Cardiac muscle cell (in vitro differentiated cells and primary cell): ENCODE measurements at regions not wholly inside any gene's neighbourhood (a gene's known extent, or its start where the extent isn't known, plus 50 kb on each side); places are given as distances from the start of the nearest gene placed in this dataset.

Source experiments
- DNase-seq, 2 donors: peaks; one replicate each; pipeline versions ENCODE4 v3.0.0 to v3.0.0-alpha.2; 2010 to 2017; ENCODE audit warnings: low read depth in 1 of 2, low spot score in 1 of 2
- H3K27ac ChIP-seq: fragments of 200-600 bp; sonication (generic); 2 replicates; pipeline ENCODE4 v1.5.1; 2016
- H3K27me3 ChIP-seq: fragments of 200-600 bp; sonication (generic); 2 replicates; pipeline ENCODE4 v1.6.0; 2016; ENCODE audit warnings: control low read depth
- H3K36me3 ChIP-seq: fragments of 200-600 bp; sonication (generic); 2 replicates; pipeline ENCODE4 v1.5.1; 2016; ENCODE audit warnings: control low read depth
- H3K4me1 ChIP-seq: fragments of 200-600 bp; sonication (generic); 2 replicates; pipeline ENCODE4 v1.8.1; 2017; ENCODE audit warnings: low read depth, mild to moderate bottlenecking, mixed run types
- H3K4me3 ChIP-seq: fragments of 200-600 bp; sonication (generic); 2 replicates; pipeline ENCODE4 v1.5.1; 2016; ENCODE audit warnings: mild to moderate bottlenecking
- H3K9me3 ChIP-seq: fragments of 200-600 bp; sonication (generic); 2 replicates; pipeline ENCODE4 v1.5.1; 2017; ENCODE audit warnings: low read depth, mild to moderate bottlenecking, control low read depth
- TF ChIP-seq, protein P1 (sequence below): IDR thresholded peaks from 2 replicates; pipeline ENCODE4 v1.5.1; 2012; ENCODE audit warnings: low read depth, mild to moderate bottlenecking, low read length

DNA sequence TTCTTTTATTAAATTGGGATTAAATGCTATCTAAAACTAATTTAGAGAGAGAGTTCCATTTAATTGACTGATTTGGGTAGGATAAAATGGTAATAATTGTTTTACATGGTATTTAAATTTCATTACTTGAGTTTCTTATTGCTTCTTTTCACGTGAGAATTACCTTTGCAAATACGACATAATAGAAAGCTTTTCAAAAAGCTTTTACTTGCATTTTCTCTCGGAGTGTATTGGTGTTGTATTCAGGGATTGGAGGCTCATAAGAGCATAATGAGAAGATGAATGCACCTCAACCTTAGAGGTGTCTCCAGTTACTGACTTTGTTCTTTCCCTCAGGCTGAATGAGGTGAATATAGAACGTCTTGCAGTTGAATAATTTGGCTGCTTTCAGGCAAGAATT, 67.4 kb upstream of the CPHXL start:
- Histone ChIP-seq H3K27ac (no peak overlapping the region), H3K4me3 (no peak overlapping the region), H3K4me1 (no peaks in the 10 kb centered on the region), H3K36me3 (no peaks in the 10 kb centered on the region), H3K27me3 (no peaks in the 10 kb centered on the region), H3K9me3 (no peaks in the 10 kb centered on the region)
- DNase-seq = no peak
- TF ChIP-seq, protein P1, sequence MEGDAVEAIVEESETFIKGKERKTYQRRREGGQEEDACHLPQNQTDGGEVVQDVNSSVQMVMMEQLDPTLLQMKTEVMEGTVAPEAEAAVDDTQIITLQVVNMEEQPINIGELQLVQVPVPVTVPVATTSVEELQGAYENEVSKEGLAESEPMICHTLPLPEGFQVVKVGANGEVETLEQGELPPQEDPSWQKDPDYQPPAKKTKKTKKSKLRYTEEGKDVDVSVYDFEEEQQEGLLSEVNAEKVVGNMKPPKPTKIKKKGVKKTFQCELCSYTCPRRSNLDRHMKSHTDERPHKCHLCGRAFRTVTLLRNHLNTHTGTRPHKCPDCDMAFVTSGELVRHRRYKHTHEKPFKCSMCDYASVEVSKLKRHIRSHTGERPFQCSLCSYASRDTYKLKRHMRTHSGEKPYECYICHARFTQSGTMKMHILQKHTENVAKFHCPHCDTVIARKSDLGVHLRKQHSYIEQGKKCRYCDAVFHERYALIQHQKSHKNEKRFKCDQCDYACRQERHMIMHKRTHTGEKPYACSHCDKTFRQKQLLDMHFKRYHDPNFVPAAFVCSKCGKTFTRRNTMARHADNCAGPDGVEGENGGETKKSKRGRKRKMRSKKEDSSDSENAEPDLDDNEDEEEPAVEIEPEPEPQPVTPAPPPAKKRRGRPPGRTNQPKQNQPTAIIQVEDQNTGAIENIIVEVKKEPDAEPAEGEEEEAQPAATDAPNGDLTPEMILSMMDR = no peak

DNA sequence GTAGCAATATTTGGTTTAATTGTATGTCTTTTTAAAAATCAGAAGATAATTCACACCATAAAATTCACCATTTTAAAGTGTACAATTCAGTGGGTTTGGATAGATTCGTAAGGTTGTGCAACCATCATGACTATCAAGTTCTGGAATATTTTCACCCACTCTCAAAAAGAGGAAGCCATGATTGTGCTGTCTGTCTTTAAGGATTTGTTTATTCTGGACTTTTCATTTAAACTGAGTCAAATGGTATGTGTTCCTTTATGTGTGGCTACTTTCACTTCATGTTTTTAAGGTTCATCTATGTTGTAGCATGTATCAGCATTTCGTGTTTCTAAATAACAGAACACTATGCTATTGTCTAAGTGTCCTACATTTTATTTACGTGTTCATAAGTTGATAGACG, 68.1 kb upstream of the CPHXL start:
- Histone ChIP-seq H3K27me3 (no peaks in the 10 kb centered on the region), H3K27ac (no peak overlapping the region), H3K4me1 (no peaks in the 10 kb centered on the region), H3K9me3 (no peaks in the 10 kb centered on the region), H3K4me3 (no peak overlapping the region), H3K36me3 (no peaks in the 10 kb centered on the region)
- no peak for DNase-seq
- TF ChIP-seq, protein P1 = no peak

DNA sequence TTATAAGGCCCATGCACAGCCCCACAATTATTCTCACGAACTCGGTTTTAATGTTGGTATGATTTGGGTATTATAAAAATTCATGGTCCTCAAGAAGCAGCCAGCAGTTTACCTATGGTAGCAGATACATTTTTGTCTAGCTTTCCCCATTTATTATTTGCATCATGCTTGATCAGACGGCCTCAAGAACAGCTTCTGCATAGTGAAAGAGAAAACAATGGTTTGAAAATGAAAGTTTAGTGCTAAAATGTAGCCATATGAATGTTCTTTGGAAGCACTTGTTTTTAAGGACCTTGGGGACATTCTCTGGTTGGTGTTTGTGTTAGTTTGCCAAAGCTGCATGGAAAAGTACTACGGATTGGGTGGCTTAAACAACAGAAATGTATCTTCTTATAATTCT, 72.4 kb upstream of the CPHXL start:
- TF ChIP-seq, protein P1 = no peak
- no peak overlapping the region for H3K4me3 ChIP-seq
- H3K36me3 ChIP-seq = no peaks in the 10 kb centered on the region
- H3K27me3 ChIP-seq = no peaks in the 10 kb centered on the region
- H3K9me3 ChIP-seq = no peaks in the 10 kb centered on the region
- no peak overlapping the region for H3K27ac ChIP-seq
- no peaks in the 10 kb centered on the region for H3K4me1 ChIP-seq
- no peak for DNase-seq

DNA sequence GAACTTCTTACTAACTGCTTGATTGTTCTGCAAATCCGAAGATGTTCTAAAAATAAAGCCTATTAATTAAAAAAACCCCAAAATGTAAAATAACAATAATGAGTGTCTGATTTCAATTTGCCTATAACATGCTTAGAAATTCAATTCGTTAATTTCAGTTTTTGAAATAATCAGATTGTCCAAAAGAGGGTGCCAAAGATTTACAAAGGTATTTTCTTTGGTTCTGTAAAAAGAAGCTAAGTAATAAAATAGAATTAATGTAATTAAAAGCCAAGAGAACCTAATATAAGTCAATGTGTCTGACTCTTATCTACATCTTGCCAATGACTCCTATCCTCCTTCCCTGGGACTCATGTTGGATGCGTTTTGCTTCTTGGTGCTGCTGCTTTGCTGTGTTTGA, 75.0 kb upstream of the CPHXL start:
- H3K27me3 ChIP-seq = no peaks in the 10 kb centered on the region
- TF ChIP-seq, protein P1 = no peak
- no peaks in the 10 kb centered on the region for H3K4me1 ChIP-seq

DNA sequence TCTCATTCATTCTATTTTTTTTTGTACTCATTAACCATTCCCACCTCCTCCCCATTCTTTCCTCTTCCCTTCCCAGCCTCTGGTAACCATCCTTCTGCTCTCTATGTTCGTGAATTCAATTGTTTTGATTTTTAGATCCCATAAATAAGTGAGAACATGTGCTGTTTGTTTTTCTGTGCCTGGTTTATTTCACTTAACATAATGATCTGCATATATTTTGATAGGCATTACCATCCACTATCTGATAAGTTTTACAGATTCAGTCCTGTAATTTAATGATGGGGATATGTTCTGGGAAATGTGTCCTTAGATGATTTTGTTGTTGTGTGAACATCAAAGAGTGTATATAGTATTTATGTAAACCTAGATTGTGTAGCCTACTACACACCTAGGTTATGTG, 77.5 kb upstream of the CPHXL start:
- Histone ChIP-seq H3K27ac (no peak overlapping the region), H3K4me1 (no peaks in the 10 kb centered on the region), H3K27me3 (no peaks in the 10 kb centered on the region), H3K4me3 (no peak overlapping the region), H3K36me3 (no peaks in the 10 kb centered on the region), H3K9me3 (no peaks in the 10 kb centered on the region)
- TF ChIP-seq, protein P1 = no peak
- DNase-seq = no peak

More for the DNA sequence above, 75.0 kb upstream of the CPHXL start:
- H3K9me3 ChIP-seq = no peaks in the 10 kb centered on the region
- H3K27ac ChIP-seq = no peak overlapping the region
- H3K4me3 ChIP-seq = no peak overlapping the region
- no peak for DNase-seq
- no peaks in the 10 kb centered on the region for H3K36me3 ChIP-seq

DNA sequence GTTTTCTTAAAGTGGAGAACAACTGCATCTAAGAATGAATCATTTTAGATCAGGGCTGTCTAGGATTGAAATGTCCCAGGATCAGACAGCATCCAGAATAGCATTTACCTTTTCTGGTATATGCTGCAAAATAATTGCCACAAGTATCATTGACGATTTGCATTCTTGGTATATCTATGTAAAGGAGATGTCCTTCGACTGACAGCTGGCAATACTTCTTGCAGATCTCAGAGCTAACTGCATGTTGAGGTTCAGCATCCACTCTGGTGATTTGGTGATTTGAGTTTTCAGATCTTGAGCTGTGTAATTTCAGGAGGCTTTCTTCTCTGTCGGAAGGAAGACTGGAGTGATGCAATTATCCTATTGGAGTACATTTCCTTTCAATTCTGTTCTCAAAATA, 78.1 kb upstream of the CPHXL start:
- H3K9me3 ChIP-seq = no peaks in the 10 kb centered on the region
- DNase-seq = no peak

More for the DNA sequence above, 78.1 kb upstream of the CPHXL start:
- Histone ChIP-seq H3K27me3 (no peaks in the 10 kb centered on the region), H3K36me3 (no peaks in the 10 kb centered on the region), H3K4me1 (no peaks in the 10 kb centered on the region), H3K4me3 (no peak overlapping the region), H3K27ac (no peak overlapping the region)
- TF ChIP-seq, protein P1 = no peak
